ENCODE measurements at regions not wholly inside any gene's neighbourhood (a gene's known extent, or its start where the extent isn't known, plus 50 kb on each side); places are given as distances from the start of the nearest gene placed in this dataset.

GRCh38 chr15:61524545-61524944 lies 295.4 kb upstream of the RORA start:
- FAIRE-seq, result no peak

DNA sequence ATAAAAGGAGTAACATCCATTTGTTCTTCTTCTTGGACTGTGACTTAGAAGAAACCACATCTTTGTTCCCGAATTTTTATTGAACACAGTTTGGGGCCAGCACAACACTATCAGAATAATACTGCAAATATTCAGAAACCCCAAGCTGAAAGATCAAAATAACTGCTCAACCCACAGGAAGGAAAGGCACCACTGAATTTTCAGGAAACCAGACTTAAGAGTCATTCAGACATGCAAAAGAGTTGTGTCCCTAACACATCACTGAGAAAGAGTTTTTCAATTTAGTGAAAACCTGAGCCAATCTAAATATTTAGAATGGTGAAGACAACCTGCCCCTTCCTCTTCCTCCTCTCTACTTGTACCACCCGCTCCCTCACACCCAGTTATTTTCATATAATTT lies 295.0 kb upstream of the RORA start:
- no peak for FAIRE-seq

GRCh38 chr15:61522411-61522810 lies 293.3 kb upstream of the RORA start:
- FAIRE-seq, result no peak

DNA sequence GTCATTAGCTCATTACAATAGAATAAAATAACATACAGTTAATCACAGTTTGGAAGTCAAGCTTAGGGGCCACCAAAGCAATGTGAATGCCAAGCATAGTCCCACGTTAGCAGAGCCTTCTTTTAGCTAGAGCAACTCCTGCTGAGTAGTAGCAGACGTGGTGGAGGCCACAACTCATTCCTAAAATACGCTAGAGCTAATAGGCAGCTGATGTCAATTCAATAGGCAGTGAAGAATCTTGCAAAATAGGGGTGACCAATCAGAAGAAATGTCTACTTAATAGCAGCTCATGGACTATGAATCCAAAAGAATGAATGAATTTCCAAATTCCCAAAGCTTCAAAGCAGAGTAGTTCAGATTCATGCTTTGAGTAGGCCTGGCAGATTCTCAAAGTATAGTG lies 292.9 kb upstream of the RORA start:
- no peak for FAIRE-seq

- no peak for FAIRE-seq
Measured at GRCh38 chr15:61519296-61519695, 290.2 kb upstream of the RORA start.

GRCh38 chr15:61518191-61518950 lies 289.3 kb upstream of the RORA start:
- FAIRE-seq, result no peak

DNA sequence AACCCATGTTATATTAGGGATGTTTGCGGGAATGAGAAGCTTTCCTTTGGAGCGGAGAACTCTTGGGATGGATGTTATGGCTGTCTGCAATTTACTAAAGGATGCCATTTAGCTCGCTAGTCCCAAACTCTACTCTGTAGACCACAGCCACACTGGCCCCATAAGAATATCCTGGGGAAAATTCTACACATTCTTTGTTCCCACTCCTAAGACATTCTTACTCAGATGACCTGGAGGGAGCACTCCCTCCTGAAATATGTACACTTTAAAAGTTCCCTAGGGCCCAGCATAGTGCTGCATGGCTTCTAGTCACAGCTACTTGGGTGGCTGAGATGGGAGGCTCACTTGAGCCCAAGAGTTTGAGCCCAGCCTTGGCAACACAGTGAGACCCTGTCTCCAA lies 288.7 kb upstream of the RORA start:
- no peak for FAIRE-seq

DNA sequence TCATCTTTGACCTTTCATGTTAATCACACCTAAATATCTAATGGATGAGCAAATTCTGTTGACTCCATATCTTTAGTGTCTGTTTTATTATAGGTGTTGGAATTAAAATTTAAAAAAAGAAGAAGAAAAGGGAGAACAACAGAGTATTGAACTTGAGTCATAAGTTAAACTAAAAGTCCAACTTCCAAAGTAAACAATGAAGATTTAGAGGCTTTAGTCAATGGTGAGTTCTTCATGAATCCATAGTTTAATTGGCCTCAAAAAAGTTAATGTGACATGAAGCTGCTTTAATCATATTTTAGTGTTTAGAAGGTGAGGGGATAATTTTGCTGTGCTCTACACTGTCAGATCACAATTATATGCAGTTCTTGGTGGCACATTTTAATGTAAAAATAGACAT lies 288.2 kb upstream of the RORA start:
- no peak for FAIRE-seq

GRCh38 chr15:61511756-61512155 lies 282.7 kb upstream of the RORA start:
- no peak for FAIRE-seq

DNA sequence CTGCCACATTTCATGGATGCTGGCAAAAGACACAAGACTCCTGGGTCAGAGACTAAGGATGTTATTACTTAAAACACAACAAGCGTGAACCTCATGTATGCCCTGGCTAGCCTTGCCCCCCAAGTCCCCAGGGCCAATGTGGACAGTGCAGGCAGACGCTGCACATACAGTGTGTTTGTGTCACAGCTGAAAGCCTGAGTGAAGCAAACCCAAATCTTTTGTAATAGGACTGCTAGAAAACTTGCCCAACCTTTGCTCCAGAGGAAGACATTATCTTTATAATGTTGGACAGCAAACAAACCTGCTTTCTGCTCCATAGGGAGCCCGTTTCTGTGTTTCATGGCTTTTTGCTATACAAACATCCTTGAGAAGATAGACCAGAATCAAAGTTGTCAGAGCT lies 282.0 kb upstream of the RORA start:
- no peak for FAIRE-seq

DNA sequence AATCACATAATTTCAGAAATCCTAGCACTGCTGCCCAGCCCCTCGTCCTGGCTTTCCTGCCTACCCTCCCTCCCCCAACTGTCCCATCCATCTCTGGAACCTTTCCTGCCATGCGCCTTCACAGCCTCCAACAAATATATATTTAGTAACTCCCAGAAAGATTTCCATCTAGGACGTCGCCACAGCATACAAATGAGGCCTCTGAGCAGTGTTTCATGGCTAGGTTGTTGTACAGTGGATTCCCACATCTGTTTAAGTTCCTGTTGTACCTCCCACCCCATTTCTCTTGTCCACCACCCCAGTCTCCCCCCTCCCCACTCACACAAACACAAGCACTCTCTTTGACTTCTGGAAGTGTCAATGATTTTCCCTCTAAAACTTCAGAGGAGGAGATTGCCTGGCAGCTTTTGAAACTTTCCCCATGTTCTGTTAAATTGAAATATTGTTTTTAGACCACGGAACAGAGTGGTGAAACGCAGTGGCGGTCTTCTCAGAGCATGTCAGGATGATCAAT lies 280.3 kb upstream of the RORA start:
- no peak for FAIRE-seq

DNA sequence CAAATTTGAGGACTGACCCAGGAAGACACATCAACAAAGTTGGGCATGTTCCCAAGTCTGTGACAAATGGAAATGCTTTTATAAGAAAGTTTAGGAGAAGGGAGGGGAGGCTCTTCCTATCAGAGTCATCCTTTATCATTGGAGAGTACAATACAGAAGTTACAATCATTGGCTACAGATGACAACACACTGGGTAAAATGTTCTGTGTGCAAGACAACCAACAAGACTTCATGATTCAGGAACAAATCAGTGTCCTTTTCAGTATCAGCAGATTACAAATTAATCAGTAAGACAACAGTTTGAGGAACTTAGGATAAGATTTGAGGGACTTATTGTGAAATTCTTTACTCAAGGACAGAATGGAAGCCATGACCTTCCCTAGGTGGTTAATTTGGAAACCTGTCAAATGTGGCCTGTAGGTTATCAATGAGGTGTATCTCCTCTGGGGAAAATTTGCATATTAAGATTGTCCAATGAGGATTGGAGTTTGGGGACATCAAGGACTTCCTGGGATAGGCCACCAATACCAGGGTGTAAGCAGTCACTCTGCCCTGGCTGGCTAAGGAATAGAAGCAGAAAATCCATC lies 274.4 kb upstream of the RORA start:
- no peak for FAIRE-seq

DNA sequence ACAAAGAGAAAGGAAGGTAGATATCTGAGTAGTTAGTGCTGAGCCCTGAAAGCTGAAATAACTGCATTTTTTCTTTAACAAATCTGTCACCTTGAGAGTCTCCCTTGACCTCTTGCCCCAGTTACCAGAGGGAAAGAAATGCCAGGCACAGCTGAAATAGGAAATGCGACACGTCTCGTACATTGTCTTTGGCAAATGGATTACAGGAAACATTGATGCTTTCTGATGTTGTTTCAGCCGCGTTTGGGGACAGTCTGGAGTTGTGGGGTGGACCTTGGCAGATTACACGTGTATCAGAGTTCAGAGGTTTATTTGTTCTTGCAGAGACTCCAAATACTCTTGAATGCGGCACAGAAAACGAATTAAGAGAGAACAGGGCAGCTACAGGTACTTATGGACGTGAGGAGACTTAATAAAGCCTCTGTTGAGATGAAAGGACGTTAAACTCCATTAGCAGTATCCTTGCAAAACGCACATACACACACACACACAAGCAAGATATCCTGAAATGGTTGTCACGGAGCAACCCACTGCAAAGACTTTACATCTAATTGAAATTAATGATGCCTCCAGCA lies 272.8 kb upstream of the RORA start:
- no peak for FAIRE-seq

GRCh38 chr15:61500951-61501620 lies 272.0 kb upstream of the RORA start:
- no peak for FAIRE-seq

DNA sequence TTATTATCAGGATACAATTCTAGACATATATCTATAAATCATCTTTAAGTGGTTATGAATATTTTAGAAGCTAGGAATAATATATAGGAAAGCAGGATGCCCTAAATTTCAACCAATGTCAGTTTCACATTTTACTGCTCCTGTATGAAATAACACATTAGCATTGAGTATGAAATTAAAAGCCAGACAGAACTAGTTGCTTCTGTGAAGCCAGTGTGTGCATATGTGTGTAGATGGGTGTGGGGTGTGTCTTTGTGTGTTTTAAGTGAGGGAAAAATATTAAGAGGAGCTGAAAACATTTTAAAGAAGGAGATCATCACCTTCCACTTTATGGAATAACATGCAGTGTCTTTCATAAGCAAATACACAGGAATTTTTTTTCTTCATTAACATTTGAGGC lies 271.4 kb upstream of the RORA start:
- no peak for FAIRE-seq

DNA sequence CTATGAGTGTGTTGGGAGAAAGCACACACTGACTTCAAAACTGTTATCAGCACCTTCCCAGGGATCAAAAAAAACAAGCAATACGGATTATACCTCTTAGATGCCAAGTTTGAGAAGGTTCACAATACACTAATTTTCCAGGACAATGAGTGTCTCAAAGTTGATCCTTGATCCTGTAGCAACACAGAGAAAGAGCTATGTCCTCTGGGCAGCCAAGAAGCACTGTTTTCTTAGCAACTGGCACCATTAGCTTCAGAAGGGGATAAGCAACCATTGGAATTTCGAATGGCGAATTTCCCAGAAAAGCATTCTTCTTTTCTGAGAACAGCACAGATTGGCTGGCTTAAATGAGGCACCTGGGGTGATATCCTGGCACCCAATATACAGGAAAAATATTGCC lies 270.3 kb upstream of the RORA start:
- FAIRE-seq, result no peak

DNA sequence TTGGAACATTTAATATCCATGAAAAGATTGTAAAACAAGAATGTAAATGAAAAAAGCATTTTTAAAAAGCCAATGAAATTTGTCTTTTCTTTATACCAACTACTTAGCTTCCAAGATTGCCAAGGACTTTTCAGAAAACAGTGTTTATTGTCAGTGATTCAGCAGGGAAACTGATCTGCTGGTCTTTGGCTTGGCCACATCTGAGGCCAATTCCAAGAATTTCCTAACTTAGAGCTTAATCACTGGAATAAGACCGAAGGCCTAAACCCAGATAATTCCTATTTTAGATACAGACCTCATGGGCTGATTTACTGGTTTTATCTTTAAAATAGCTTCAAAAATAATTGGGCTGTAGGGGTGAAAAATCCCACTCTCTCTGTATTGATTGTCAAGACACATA lies 260.5 kb upstream of the RORA start:
- FAIRE-seq, result no peak

GRCh38 chr15:61483599-61483998 lies 254.5 kb upstream of the RORA start:
- FAIRE-seq, result no peak

DNA sequence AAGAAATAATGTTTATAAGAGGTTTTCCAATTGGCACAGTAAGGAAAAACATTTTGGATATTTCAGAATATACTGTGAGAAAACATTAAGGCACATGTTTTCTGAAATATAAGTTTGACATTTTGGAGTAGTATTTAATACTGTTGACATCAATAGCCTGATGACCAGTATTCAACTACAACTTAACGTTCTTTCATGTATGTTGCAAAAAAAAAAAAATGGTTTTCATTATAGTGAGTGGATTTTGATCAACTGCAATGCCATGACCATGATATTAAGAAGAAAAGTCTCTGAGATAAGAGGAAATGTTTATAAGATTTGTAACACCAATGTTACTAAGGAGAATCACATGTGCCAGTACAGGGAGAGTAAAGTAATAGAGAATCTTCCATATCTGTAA lies 252.8 kb upstream of the RORA start:
- FAIRE-seq, result no peak

DNA sequence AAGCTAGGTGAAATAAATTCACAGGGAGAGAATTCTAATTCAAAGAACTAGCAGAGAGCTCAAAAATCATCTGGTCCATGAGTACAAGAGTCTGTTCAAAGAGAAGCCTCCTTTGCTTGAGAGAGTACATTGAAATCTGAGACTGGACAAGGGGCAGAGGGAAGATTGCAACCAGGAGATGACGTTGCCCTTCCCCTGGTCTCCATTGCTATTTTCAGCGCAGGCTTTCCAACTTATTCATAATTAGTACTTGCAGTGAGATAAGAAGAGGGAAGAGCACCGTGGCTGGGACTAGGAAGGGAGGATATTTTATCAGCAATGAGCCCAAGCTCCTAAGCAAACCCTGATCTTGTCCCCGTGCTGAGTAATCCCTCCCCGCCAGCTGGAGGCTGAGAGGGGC lies 251.8 kb upstream of the RORA start:
- FAIRE-seq, result no peak

DNA sequence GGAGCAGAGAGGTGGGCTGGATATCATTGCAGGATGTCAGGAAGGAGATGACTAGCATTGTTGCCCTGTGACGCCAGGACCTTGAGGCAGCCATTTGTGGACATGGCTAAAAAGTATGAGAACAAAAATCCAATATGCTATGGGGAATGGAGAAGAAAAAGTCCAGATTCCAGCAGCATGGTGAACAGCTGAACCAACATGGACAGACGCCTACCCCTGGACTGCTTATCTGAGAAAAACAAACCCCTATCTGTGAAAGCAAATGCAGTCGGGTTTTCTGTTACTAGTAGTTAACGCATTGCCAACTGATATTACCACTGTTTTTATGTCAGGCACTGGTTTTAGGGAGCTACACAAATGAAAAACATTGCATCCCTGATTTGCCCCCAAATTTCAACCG lies 251.2 kb upstream of the RORA start:
- FAIRE-seq, result no peak

- no peak for FAIRE-seq
Measured at GRCh38 chr15:61479613-61480012, 250.5 kb upstream of the RORA start.

DNA sequence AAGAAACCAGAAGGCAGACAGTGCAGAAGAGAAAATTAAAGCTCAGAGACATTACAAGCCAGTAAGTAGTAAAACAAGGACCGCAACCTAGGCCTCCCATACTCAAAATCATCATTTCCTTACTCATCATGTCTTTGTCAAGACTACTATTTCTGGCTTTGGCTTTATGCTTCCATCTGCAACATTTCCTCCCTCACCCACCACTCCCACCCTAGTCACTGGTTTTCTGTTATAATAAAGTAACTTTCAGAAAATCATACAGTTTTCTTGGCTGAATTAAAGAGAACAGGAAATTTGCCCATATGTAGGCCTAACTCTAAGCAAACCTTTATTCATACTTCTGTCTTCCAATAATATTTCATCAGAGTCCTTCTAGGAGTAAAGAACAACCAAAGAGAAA lies 247.6 kb upstream of the RORA start:
- no peak for FAIRE-seq

DNA sequence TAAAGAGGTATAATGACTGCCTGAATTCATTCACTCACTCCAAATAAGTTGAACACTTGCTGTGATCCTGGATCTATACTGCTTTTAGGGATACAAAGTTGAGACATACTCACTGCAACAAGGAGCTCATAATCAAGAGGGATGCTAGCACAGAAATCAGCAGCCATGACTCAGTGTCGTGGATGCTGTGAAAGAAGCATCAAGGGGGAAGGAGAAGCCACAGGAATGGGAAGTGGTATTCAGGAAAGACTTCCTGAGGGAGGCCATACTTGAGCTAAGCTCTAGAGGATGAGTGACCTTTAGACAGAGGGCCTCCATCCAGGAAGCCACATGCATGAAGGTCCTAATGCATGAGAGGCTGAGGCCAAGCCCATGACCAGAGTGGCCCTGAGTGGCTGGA lies 245.7 kb upstream of the RORA start:
- FAIRE-seq, result no peak

Measured in endometrium (tissue), 2 donors.